Adrenal gland (tissue), 5 donors: ENCODE measurements at regions not wholly inside any gene's neighbourhood (a gene's known extent, or its start where the extent isn't known, plus 50 kb on each side); places are given as distances from the start of the nearest gene placed in this dataset.

Source experiments
- CTCF ChIP-seq, 6 experiments: fragments of 450-650 bp in 4 of 6; fragments of 200-600 bp in 2 of 6; sonication (generic) in 1 of 6; IDR thresholded peaks; 1 replicate in 5 of 6; 2 replicates in 1 of 6; pipeline versions ENCODE4 v1.5.1 to v1.8.0; 2016 to 2021; ENCODE audit warnings: antibody characterized with exemption in 6 of 6, mild to moderate bottlenecking in 2 of 6, moderate library complexity in 1 of 6
- POLR2A ChIP-seq, 2 donors: fragments of 450-650 bp; IDR thresholded peaks; one replicate each; pipeline ENCODE4 v1.6.1; 2017; ENCODE audit warnings: antibody characterized with exemption in 2 of 2, mild to moderate bottlenecking in 2 of 2, moderate library complexity in 1 of 2
- donor health status: DM: no; HTN: no; CAD: no.

- TF ChIP-seq CTCF (IDR thresholded peaks at IDR 0.05) (no peak), POLR2A (IDR thresholded peaks at IDR 0.05) (no peak)
Observed at GRCh38 chr6:125568609-125569008, 180.8 kb upstream of the HEY2 start.
